DOHH2 (cell line): ENCODE measurements at regions not wholly inside any gene's neighbourhood (a gene's known extent, or its start where the extent isn't known, plus 50 kb on each side); places are given as distances from the start of the nearest gene placed in this dataset.

Experiments used
- CTCF ChIP-seq: fragments of 200-600 bp; sonication (generic); IDR thresholded peaks from one replicate; pipeline ENCODE4 v1.5.1; 2014; ENCODE audit warnings: antibody characterized with exemption, mild to moderate bottlenecking, low read depth, low read length; ENCODE audit not compliant: poor library complexity, severe bottlenecking
- EZH2phosphoT487 ChIP-seq: fragments of 200-600 bp; sonication (generic); IDR thresholded peaks from 2 replicates; pipeline ENCODE4 v1.6.1; 2017; ENCODE audit warnings: borderline replicate concordance, mild to moderate bottlenecking, antibody characterized with exemption, low read length, moderate library complexity, mixed read lengths

GRCh38 chr4:181524499-181524898 lies 718.7 kb upstream of the TENM3 start:
- no peak for TF ChIP-seq CTCF
- TF ChIP-seq EZH2phosphoT487, result no peak
